Thyroid gland (tissue), 4 donors: ENCODE measurements at regions not wholly inside any gene's neighbourhood (a gene's known extent, or its start where the extent isn't known, plus 50 kb on each side); places are given as distances from the start of the nearest gene placed in this dataset.

Experiments used
- DNase-seq, 2 donors: peaks; one replicate each; pipeline ENCODE4 v3.0.0-alpha.2; 2019
- H3K27ac ChIP-seq, 3 donors: fragments of 200-600 bp; sonication (generic); 1 replicate in 2 of 3; 2 replicates in 1 of 3; pipeline ENCODE4 v1.5.1; 2016 to 2019; ENCODE audit warnings: mild to moderate bottlenecking in 1 of 3, moderate library complexity in 1 of 3
- H3K27me3 ChIP-seq: fragments of 200-600 bp; sonication (generic); one replicate; pipeline ENCODE4 v1.5.1; 2019
- H3K36me3 ChIP-seq, 2 donors: fragments of 200-600 bp; sonication (generic); one replicate each; pipeline ENCODE4 v1.5.1; 2016 to 2019
- H3K4me1 ChIP-seq, 2 donors: fragments of 200-600 bp; sonication (generic); one replicate each; pipeline ENCODE4 v1.5.1; 2017 to 2019
- H3K4me3 ChIP-seq, 3 donors: fragments of 200-600 bp; sonication (generic); replicated peaks in 1 of 3; 1 replicate in 2 of 3; 2 replicates in 1 of 3; pipeline ENCODE4 v1.5.1; 2016; ENCODE audit warnings: mild to moderate bottlenecking in 1 of 3
- H3K9me3 ChIP-seq: fragments of 200-600 bp; sonication (generic); one replicate; pipeline ENCODE4 v1.5.1; 2017
- CTCF ChIP-seq, 6 experiments: fragments of 200-600 bp in 3 of 6; fragments of 450-650 bp in 3 of 6; sonication (generic) in 3 of 6; IDR thresholded peaks; one replicate each; pipeline ENCODE4 v1.5.1; 2016 to 2019; ENCODE audit warnings: antibody characterized with exemption in 6 of 6, mild to moderate bottlenecking in 2 of 6, inconsistent platforms in 1 of 6, moderate library complexity in 1 of 6
- POLR2A ChIP-seq, 2 donors: fragments of 450-650 bp; IDR thresholded peaks; one replicate each; pipeline ENCODE4 v1.6.1; 2017; ENCODE audit warnings: antibody characterized with exemption in 2 of 2, mild to moderate bottlenecking in 2 of 2, moderate library complexity in 1 of 2
- WGBS, 2 donors: methylation state at CpG; one replicate each; pipeline ENCODE4 v1.1.5; 2017; 5-methylcytosine and 5-hydroxymethylcytosine counted together
- intact Hi-C: fragments of 100-400 bp; cut with DNase I; formaldehyde crosslinking; loops from one replicate; pipeline ENCODE4 v1.15.1; 2023

- 95 to 96% methylated on average over 4 of the region's 4 CpGs for WGBS, 2 donors
- no peaks in the 10 kb centered on the region for H3K27me3 ChIP-seq
- no peak for DNase-seq
- TF ChIP-seq POLR2A (IDR thresholded peaks at IDR 0.05), result no peak
- H3K36me3 ChIP-seq, result no peaks in the 10 kb centered on the region
- no peaks in the 10 kb centered on the region for H3K9me3 ChIP-seq
- H3K4me1 ChIP-seq, result peaks cover 0 to 11% of the 10 kb centered on the region in 2 donors
- H3K27ac ChIP-seq, result no peak overlapping the region
- intact Hi-C loops, result no loop called here
- no peak overlapping the region for H3K4me3 ChIP-seq
Observed at GRCh38 chr6:2481307-2481706, 235.9 kb upstream of the GMDS start.

GRCh38 chr6:2480267-2480966 is 235.0 kb upstream of the GMDS start:
- no peaks in the 10 kb centered on the region for H3K36me3 ChIP-seq
- no peak for DNase-seq
- WGBS, 2 donors, result 79 to 80% methylated on average over 10 of the region's 10 CpGs
- no peaks in the 10 kb centered on the region for H3K27me3 ChIP-seq
- no peak overlapping the region for H3K27ac ChIP-seq
- H3K4me1 ChIP-seq, result peaks cover 0 to 12% of the 10 kb centered on the region in 2 donors
- no peaks in the 10 kb centered on the region for H3K9me3 ChIP-seq
- no peak for TF ChIP-seq POLR2A (IDR thresholded peaks at IDR 0.05)
- no peak for TF ChIP-seq CTCF (IDR thresholded peaks at IDR 0.05)
- intact Hi-C loops, result no loop called here
- no peak overlapping the region for H3K4me3 ChIP-seq

GRCh38 chr6:2478200-2478599 is 232.8 kb upstream of the GMDS start:
- no peaks in the 10 kb centered on the region for H3K9me3 ChIP-seq
- peaks cover 0 to 7% of the 10 kb centered on the region in 2 donors for H3K4me1 ChIP-seq
- H3K27ac ChIP-seq, result no peak overlapping the region
- H3K27me3 ChIP-seq, result no peaks in the 10 kb centered on the region
- TF ChIP-seq CTCF (IDR thresholded peaks at IDR 0.05), result no peak
- TF ChIP-seq POLR2A (IDR thresholded peaks at IDR 0.05), result no peak
- WGBS, 2 donors, result 44 to 53% methylated on average over 9 of the region's 9 CpGs
- H3K4me3 ChIP-seq, result no peak overlapping the region
- no peak for DNase-seq
- no peaks in the 10 kb centered on the region for H3K36me3 ChIP-seq
- intact Hi-C loops, result no loop called here

GRCh38 chr6:2477666-2478065 is 232.3 kb upstream of the GMDS start:
- Histone ChIP-seq H3K27me3 (no peaks in the 10 kb centered on the region), H3K9me3 (no peaks in the 10 kb centered on the region), H3K4me1 (peaks cover 0 to 7% of the 10 kb centered on the region in 2 donors), H3K27ac (no peak overlapping the region), H3K36me3 (no peaks in the 10 kb centered on the region), H3K4me3 (no peak overlapping the region)
- no peak for DNase-seq
- TF ChIP-seq POLR2A (IDR thresholded peaks at IDR 0.05) (no peak), CTCF (IDR thresholded peaks at IDR 0.05) (no peak)
- WGBS, 2 donors, result 86 to 87% methylated on average over 8 of the region's 8 CpGs
- intact Hi-C loops, result no loop called here

- H3K9me3 ChIP-seq, result no peaks in the 10 kb centered on the region
- H3K4me1 ChIP-seq, result peaks cover 0 to 7% of the 10 kb centered on the region in 2 donors
- no peak for TF ChIP-seq POLR2A (IDR thresholded peaks at IDR 0.05)
- TF ChIP-seq CTCF (IDR thresholded peaks at IDR 0.05), result no peak
- H3K27ac ChIP-seq, result no peak overlapping the region
- no peaks in the 10 kb centered on the region for H3K36me3 ChIP-seq
- DNase-seq, result no peak
- WGBS, 2 donors, result 91 to 98% methylated on average over 1 of the region's 1 CpG
- intact Hi-C loops, result no loop called here
- no peak overlapping the region for H3K4me3 ChIP-seq
- no peaks in the 10 kb centered on the region for H3K27me3 ChIP-seq
Observed at GRCh38 chr6:2477250-2477649, 231.8 kb upstream of the GMDS start.
